ENCODE measurements at regions not wholly inside any gene's neighbourhood (a gene's known extent, or its start where the extent isn't known, plus 50 kb on each side); places are given as distances from the start of the nearest gene placed in this dataset.

- TF ChIP-seq CTCF (IDR thresholded peaks at IDR 0.05) (no peak), POLR2A (IDR thresholded peaks at IDR 0.05) (no peak)
These were observed 248.7 kb upstream of the SHH start for GRCh38 chr7:156060925-156061324.

Data from upper lobe of left lung (tissue), 4 donors.